ENCODE measurements at regions not wholly inside any gene's neighbourhood (a gene's known extent, or its start where the extent isn't known, plus 50 kb on each side); places are given as distances from the start of the nearest gene placed in this dataset.

DNA sequence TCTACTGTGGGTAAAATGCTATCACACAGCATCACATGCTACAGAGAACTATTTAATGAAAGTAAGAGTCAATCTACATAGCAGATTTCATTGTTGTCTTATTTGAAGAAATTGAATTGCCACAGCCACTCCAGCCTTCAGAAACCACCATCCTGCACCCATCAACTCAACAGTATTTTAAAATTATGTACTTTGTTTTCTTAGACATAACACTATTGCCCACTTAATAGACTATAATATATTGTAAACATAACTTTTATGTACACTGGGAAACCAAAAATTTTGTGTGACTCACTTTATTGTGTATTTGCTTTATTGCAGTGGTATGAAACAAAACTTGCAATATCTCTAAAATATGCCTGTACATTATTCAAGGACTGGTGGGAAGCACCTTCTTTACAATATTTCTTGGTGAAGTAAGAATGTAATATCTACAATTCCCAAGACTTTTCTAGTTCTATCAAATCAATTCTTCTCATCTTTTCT, 133.0 kb downstream of the DUSP10 start:
- Histone ChIP-seq H3K9me2 (ENCODE audit: low read depth, low read length) (no peaks in the 10 kb centered on the region), H3K27ac (ENCODE audit: low read depth, low read length, poor library complexity, severe bottlenecking) (no peak overlapping the region), H3K79me2 (ENCODE audit: insufficient read depth, low read length) (no peaks in the 10 kb centered on the region), H3K4me3 (ENCODE audit: low read depth, low read length, poor library complexity, severe bottlenecking) (no peak overlapping the region), H3K27me3 (ENCODE audit: insufficient read depth, low read length) (no peaks in the 10 kb centered on the region), H3F3A (ENCODE audit: insufficient read depth, low read length) (no peaks in the 10 kb centered on the region), H3K36me3 (ENCODE audit: insufficient read depth, low read length) (no peaks in the 10 kb centered on the region), H3K9me3 (ENCODE audit: low read length) (no peaks in the 10 kb centered on the region), H2AFZ (ENCODE audit: low read length) (no peak overlapping the region), H4K20me1 (ENCODE audit: insufficient read depth, low read length) (no peaks in the 10 kb centered on the region), H3K4me1 (ENCODE audit: insufficient read depth, low read length, severe bottlenecking) (no peaks in the 10 kb centered on the region), H3K4me2 (ENCODE audit: low read length) (no peak overlapping the region), H3K9ac (ENCODE audit: low read length) (no peak overlapping the region)
- TF ChIP-seq CTCF (IDR thresholded peaks at IDR 0.05; ENCODE audit: low read length) = no peak
- TF ChIP-seq EZH2 (IDR thresholded peaks at IDR 0.05; ENCODE audit: borderline replicate concordance, low read length) = no peak

GRCh38 chr1:221611656-221612046, 130.2 kb downstream of the DUSP10 start:
- Histone ChIP-seq H2AFZ (ENCODE audit: low read length) (no peak overlapping the region), H3K36me3 (ENCODE audit: insufficient read depth, low read length) (no peaks in the 10 kb centered on the region), H3K27me3 (ENCODE audit: insufficient read depth, low read length) (no peaks in the 10 kb centered on the region), H3F3A (ENCODE audit: insufficient read depth, low read length) (no peaks in the 10 kb centered on the region), H3K9me2 (ENCODE audit: low read depth, low read length) (no peaks in the 10 kb centered on the region), H3K4me1 (ENCODE audit: insufficient read depth, low read length, severe bottlenecking) (no peaks in the 10 kb centered on the region), H3K4me2 (ENCODE audit: low read length) (no peak overlapping the region), H3K27ac (ENCODE audit: low read depth, low read length, poor library complexity, severe bottlenecking) (no peak overlapping the region), H4K20me1 (ENCODE audit: insufficient read depth, low read length) (no peaks in the 10 kb centered on the region), H3K79me2 (ENCODE audit: insufficient read depth, low read length) (no peaks in the 10 kb centered on the region), H3K9me3 (ENCODE audit: low read length) (no peaks in the 10 kb centered on the region), H3K4me3 (ENCODE audit: low read depth, low read length, poor library complexity, severe bottlenecking) (no peak overlapping the region), H3K9ac (ENCODE audit: low read length) (no peak overlapping the region)
- no peak for TF ChIP-seq EZH2 (IDR thresholded peaks at IDR 0.05; ENCODE audit: borderline replicate concordance, low read length)
- no peak for TF ChIP-seq CTCF (IDR thresholded peaks at IDR 0.05; ENCODE audit: low read length)

DNA sequence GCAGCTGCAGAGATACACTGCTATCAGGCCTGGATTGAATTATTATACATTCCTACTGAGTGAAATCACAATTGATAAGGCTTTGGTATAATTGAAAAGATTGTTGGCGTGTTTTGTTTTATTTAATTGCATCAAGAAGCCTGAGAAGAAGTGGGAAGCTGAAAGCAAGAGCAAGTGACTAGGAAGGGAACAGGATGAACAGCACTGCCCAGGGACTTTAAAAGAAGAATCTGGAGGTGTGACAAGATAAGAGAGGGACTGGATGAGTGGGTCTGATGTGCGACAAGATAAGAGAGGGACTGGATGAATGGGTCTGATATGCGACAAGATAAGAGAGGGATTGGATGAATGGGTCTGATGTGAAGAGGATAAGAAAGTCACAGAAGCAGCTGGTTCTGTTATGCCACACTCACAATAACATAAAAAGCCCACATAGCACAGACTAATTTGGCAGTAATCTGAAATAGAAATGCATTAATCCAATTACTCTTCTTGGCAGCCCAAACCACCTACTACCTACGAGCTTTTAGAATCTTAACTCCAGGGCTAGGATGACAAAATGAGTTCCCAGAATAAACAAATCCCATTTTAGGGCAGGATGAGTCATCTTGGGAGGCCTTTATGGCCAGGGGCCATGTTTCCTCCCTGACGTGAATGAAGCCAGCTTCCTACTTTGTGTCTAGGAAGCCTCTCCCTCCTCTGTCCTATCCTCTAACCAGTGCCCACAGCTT, 129.7 kb downstream of the DUSP10 start:
- Histone ChIP-seq H3K9me3 (ENCODE audit: low read length) (no peaks in the 10 kb centered on the region), H3K4me2 (ENCODE audit: low read length) (no peak overlapping the region), H2AFZ (ENCODE audit: low read length) (no peak overlapping the region), H3K79me2 (ENCODE audit: insufficient read depth, low read length) (no peaks in the 10 kb centered on the region), H3K4me3 (ENCODE audit: low read depth, low read length, poor library complexity, severe bottlenecking) (no peak overlapping the region), H3K27ac (ENCODE audit: low read depth, low read length, poor library complexity, severe bottlenecking) (no peak overlapping the region), H3K36me3 (ENCODE audit: insufficient read depth, low read length) (no peaks in the 10 kb centered on the region), H3K4me1 (ENCODE audit: insufficient read depth, low read length, severe bottlenecking) (no peaks in the 10 kb centered on the region), H3K9me2 (ENCODE audit: low read depth, low read length) (no peaks in the 10 kb centered on the region), H3F3A (ENCODE audit: insufficient read depth, low read length) (no peaks in the 10 kb centered on the region), H3K9ac (ENCODE audit: low read length) (no peak overlapping the region), H4K20me1 (ENCODE audit: insufficient read depth, low read length) (no peaks in the 10 kb centered on the region), H3K27me3 (ENCODE audit: insufficient read depth, low read length) (no peaks in the 10 kb centered on the region)
- TF ChIP-seq EZH2 (IDR thresholded peaks at IDR 0.05; ENCODE audit: borderline replicate concordance, low read length) (no peak), CTCF (IDR thresholded peaks at IDR 0.05; ENCODE audit: low read length) (no peak)
